Stimulated activated CD4-positive, alpha-beta T cell treated with anti-CD3 and anti-CD28 coated beads, Interleukin-12 subunit alpha, Interleukin-12 subunit beta, amount 100 ng/mL, for 24 hours (primary cell): ENCODE measurements at regions not wholly inside any gene's neighbourhood (a gene's known extent, or its start where the extent isn't known, plus 50 kb on each side); places are given as distances from the start of the nearest gene placed in this dataset.

Experiments
- DNase-seq, 2 experiments: peaks; one replicate each; pipeline ENCODE4 v3.0.0-alpha.2; 2020; ENCODE audit warnings: low read depth in 2 of 2

DNA sequence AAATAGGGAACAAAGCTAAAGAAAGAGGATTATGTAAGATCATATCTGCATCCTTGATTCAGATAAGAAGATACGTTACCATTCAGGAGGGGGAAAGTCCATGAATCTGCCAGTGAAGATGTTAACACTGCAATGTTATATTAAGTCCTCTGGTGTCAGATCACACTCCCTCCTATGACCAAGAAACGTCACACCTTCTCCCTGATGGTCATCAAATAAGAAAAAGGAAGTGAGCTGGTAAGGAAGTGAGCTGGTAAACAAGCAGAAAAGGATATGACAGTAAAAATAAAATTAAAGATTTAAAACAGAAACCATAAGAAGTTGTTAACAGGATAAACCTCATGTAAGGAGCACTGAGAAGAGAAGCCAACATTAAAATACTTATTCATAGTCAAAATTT is 340.2 kb downstream of the SEC23A start:
- DNase-seq = no peak

DNA sequence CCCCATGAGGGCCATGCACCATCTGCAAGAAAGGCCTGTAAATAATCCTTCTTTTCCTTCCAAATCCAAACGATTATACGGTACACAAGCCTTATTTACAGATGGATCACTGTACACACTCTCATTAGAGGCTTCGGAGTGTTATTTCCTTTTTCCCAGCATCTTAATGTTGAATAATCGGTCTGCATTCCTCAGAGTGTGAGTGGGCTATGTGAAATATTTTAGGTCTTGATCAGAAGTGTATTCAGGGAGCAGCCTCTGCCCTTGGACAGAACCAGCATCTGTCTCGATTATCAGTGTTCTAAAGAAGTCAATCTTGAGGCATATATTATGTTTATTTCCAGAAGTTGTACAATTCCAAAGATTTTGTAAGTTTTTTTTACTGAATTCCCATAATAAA is 340.6 kb downstream of the SEC23A start:
- no peak for DNase-seq

DNA sequence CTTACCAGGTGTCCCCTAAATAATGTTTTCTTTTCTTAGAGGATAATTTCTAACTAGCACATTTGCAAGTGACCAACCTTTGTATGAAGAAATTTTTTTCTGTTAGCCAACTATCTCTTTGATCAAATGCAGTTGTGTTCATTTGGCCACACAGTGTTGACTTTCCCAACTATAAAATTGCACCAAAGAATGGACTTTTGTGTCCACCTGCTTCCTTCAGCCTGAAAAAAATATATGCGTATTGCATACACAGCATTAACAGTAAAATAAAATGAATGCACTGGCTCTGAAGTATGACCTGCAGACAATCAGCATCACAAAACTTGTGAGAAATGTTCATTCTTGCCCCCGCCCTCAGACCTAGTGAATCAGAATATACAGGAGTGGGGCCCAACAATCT is 342.0 kb downstream of the SEC23A start:
- DNase-seq = no peak

DNA sequence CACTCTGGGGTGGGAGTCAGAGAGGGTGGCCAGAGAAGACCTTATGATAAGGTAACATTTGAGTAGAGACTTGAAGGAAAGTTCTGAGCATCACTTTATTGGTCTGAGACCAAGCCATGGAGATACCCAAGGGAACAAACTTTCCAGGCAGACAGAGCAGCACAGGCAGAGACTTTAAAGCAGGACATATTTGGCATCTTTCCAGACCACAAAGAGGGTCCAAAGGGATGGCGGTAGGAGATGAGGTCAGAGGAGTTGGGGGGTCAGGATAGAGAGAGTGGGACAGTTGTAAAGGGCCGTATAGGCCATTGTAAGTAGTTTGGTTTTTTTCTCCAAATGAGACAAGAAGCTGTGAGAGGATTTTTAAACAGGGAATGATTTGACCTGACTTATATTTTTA is 344.4 kb downstream of the SEC23A start:
- no peak for DNase-seq

DNA sequence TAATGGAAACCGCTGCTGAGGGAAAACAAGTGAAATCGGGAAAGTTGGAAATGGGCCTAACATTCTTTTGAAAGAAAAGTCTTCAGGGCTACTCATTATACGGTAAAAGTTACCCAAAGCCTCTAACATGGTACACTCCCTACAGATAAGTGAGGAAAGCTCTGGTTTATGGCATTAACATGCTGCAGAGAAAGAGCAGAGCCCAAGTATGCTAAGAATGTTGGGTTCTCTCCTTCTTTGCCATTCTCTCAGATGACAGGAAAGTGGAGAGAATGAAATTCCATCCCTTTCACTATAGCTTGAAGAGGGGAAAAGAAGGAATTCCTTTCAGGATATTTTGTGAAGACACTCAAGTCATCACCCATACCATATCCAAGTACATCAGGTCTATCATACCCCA is 348.0 kb downstream of the SEC23A start:
- no peak for DNase-seq

GRCh38 chr14:38752750-38753149 is 350.3 kb downstream of the SEC23A start:
- DNase-seq = no peak

GRCh38 chr14:38752341-38752740 is 350.7 kb downstream of the SEC23A start:
- DNase-seq = no peak

GRCh38 chr14:38751459-38751858 is 351.6 kb downstream of the SEC23A start:
- DNase-seq = no peak

DNA sequence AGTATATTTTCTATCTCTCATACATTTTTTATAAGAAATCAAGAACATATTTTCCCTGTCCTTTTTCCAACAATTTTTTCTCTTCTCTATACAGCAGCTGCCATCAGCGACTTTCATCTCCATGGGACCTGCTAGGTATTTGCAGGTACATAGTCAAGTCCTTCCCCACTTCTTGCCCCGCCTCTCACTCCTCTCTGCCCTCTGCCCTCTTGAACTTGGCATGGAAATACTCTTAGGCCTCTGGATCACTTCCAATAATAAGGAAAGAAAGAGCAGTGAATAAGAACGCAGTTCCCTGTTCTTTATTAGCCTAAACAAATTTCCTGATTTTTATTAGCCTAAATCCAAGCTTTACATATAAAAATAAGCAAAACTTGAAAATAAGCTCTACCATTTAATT is 353.1 kb downstream of the SEC23A start:
- DNase-seq = no peak

- no peak for DNase-seq
Observed at GRCh38 chr14:38745861-38746260, 357.2 kb downstream of the SEC23A start.

DNA sequence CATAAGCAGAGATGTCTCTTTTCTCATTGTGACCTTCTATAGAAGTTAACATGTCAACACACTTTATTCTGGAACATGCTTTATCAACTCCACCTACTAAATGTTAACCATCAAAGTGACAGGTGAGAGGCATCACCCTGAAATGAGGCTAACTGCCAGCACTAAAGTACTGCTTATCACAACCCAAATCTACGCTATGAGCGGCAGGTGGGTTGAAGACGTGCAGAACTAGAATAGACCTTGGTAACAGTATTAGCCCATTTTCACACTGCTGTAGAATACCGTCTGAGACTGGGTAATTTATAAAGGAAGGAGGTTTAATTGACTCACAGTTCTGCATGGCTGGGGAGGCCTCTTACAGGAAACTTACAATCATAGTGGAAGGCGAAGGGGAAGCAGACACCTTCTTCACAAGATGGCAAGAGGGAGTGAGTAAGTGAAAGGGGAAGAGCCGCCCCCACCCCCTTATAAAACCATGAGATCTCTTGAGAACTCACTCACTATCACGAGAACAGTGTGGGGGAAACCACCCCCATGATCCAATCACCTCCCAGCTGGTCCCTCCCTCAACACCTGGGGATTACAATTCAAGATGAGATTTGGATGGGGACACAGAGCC is 359.0 kb downstream of the SEC23A start:
- DNase-seq = no peak

GRCh38 chr14:38737686-38738407 is 365.2 kb downstream of the SEC23A start:
- DNase-seq = no peak

DNA sequence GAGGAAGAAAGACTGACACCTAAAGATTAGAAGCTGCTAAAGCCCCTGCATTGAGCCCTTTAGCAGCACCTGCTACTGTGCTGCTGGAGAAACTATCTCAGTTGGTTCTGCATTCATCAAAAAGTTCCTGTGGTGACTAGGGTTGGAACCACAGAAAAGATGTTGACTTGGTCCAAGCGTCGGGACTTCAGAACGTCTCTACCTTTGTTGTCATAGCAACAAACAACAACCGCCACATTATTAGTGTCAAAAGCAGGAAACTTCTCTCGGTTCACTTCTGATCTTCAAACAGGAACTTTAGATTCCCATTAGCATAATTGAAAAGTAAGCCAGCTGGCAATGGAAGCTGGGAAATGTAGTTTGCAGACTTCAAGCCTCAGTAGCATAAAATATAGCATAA is 368.0 kb downstream of the SEC23A start:
- no peak for DNase-seq

GRCh38 chr14:38731962-38732361 is 371.1 kb downstream of the SEC23A start:
- DNase-seq = no peak

DNA sequence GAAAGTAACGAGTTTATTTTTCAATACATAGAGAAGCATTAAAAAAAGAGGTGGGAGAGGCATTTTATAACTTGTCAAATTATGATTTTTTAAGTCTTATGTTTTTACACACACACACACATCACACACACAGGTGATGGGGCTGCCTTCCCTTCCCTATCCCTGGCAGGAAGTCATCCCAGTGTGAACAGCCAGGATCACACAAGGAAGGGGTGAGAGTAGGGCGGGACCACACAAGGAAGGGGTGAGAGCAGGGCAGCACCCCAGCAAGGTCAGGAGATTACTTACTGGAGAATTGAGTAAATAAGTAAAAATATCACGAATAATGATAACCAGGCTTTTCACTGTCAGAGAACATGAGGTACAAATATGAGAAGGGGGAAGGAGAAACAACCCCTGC is 372.6 kb downstream of the SEC23A start:
- DNase-seq = no peak

GRCh38 chr14:38727731-38728130 is 375.3 kb downstream of the SEC23A start:
- no peak for DNase-seq

DNA sequence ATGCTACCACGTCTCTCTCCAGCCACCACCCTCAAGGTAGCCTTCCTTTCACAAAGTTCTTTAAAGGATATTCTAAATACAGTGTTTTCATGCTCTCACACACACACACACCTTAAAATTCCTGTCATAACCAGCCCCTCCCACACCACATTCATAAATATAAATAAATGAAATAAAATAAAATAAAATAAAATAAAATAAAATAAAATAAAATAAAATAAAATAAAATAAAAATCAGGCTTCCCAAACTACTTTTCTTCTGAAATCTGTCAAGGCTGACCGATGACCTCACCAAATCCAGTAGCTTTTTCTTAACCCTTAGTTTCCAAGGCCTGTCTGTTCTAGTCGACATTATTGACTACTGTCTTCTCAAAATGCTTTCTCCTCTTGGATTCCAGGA is 378.4 kb downstream of the SEC23A start:
- no peak for DNase-seq

GRCh38 chr14:38723959-38724358 is 379.1 kb downstream of the SEC23A start:
- no peak for DNase-seq

GRCh38 chr14:38723277-38723676 is 379.8 kb downstream of the SEC23A start:
- DNase-seq = no peak

GRCh38 chr14:38721822-38722431 is 381.1 kb downstream of the SEC23A start:
- DNase-seq = peak in 1 of 2 experiments; percentile 36

GRCh38 chr14:38718519-38718918 is 384.5 kb downstream of the SEC23A start:
- DNase-seq = no peak

- DNase-seq = no peak
Observed at GRCh38 chr14:38716926-38717325, 386.1 kb downstream of the SEC23A start.

DNA sequence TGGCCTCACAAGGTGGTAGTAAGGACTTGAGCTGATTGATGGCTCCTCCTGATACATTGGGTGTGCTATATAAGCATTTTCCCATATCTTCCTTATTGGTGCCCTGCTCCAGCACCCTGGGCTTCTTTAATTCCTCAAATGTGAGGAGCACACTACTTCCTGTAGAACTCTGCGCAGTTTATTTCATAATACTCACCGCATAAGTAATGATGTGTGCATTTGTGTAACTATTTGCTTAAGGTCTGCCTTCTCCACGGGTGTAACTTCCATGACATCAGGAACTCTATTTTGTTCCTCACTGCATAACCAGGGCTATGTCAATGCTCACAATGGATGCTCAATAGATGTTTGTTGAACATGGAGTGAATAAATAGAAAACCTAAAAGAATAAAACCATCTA is 392.2 kb downstream of the SEC23A start:
- no peak for DNase-seq
